ENCODE measurements at regions not wholly inside any gene's neighbourhood (a gene's known extent, or its start where the extent isn't known, plus 50 kb on each side); places are given as distances from the start of the nearest gene placed in this dataset.

GRCh38 chr2:37825586-37825985 lies 99.5 kb upstream of the RMDN2 start:
- no peak for DNase-seq
- Histone ChIP-seq H3K4me1 (no peaks in the 10 kb centered on the region), H3K9ac (ENCODE audit: low read depth in 2 of 2, low read length in 2 of 2) (no peak overlapping the region), H3K36me3 (no peaks in the 10 kb centered on the region), H3K27me3 (no peaks in the 10 kb centered on the region), H3K4me3 (no peak overlapping the region), H3K27ac (no peak overlapping the region), H3K9me3 (no peaks in the 10 kb centered on the region)
- no peak for TF ChIP-seq CTCF (IDR thresholded peaks at IDR 0.05)
- intact Hi-C loops (cut with DNase I) = no loop called here

GRCh38 chr2:37826611-37827010 lies 98.5 kb upstream of the RMDN2 start:
- H3K4me3 ChIP-seq = no peak overlapping the region
- no peaks in the 10 kb centered on the region for H3K27me3 ChIP-seq
- H3K27ac ChIP-seq = no peak overlapping the region
- DNase-seq = no peak
- H3K4me1 ChIP-seq = no peaks in the 10 kb centered on the region
- intact Hi-C loops (cut with DNase I) = no loop called here
- no peak for TF ChIP-seq CTCF (IDR thresholded peaks at IDR 0.05)
- H3K36me3 ChIP-seq = no peaks in the 10 kb centered on the region
- H3K9me3 ChIP-seq = no peaks in the 10 kb centered on the region
- no peak overlapping the region for H3K9ac ChIP-seq (ENCODE audit: low read depth in 2 of 2, low read length in 2 of 2)

- Histone ChIP-seq H3K9ac (ENCODE audit: low read depth in 2 of 2, low read length in 2 of 2) (no peak overlapping the region), H3K4me1 (no peaks in the 10 kb centered on the region), H3K27me3 (no peaks in the 10 kb centered on the region), H3K4me3 (no peak overlapping the region), H3K9me3 (no peaks in the 10 kb centered on the region), H3K36me3 (no peaks in the 10 kb centered on the region), H3K27ac (no peak overlapping the region)
- TF ChIP-seq CTCF (IDR thresholded peaks at IDR 0.05) = no peak
- no peak for DNase-seq
- intact Hi-C loops (cut with DNase I) = no loop called here
These were observed 97.6 kb upstream of the RMDN2 start for GRCh38 chr2:37827455-37827854.

GRCh38 chr2:37827911-37828511 lies 97.1 kb upstream of the RMDN2 start:
- TF ChIP-seq CTCF (IDR thresholded peaks at IDR 0.05) = no peak
- no peak for DNase-seq
- no peaks in the 10 kb centered on the region for H3K36me3 ChIP-seq
- H3K9ac ChIP-seq (ENCODE audit: low read depth in 2 of 2, low read length in 2 of 2) = no peak overlapping the region
- no peaks in the 10 kb centered on the region for H3K27me3 ChIP-seq
- intact Hi-C loops (cut with DNase I) = no loop called here
- no peak overlapping the region for H3K4me3 ChIP-seq
- no peak overlapping the region for H3K27ac ChIP-seq
- H3K9me3 ChIP-seq = no peaks in the 10 kb centered on the region
- no peaks in the 10 kb centered on the region for H3K4me1 ChIP-seq

- Histone ChIP-seq H3K27ac (no peak overlapping the region), H3K4me1 (no peaks in the 10 kb centered on the region), H3K9me3 (no peaks in the 10 kb centered on the region), H3K4me3 (no peak overlapping the region), H3K27me3 (no peaks in the 10 kb centered on the region), H3K36me3 (no peaks in the 10 kb centered on the region), H3K9ac (ENCODE audit: low read depth in 2 of 2, low read length in 2 of 2) (no peak overlapping the region)
- DNase-seq = no peak
- intact Hi-C loops (cut with DNase I) = no loop called here
- no peak for TF ChIP-seq CTCF (IDR thresholded peaks at IDR 0.05)
These were observed 95.9 kb upstream of the RMDN2 start for GRCh38 chr2:37829202-37829601.

Data from colonic mucosa (tissue), 4 donors.